Epidermal melanocyte (primary cell): ENCODE measurements at regions not wholly inside any gene's neighbourhood (a gene's known extent, or its start where the extent isn't known, plus 50 kb on each side); places are given as distances from the start of the nearest gene placed in this dataset.

Source experiments
- DNase-seq: peaks from one replicate; pipeline ENCODE4 v3.0.0; 2011; ENCODE audit warnings: low spot score; ENCODE audit not compliant: insufficient read length

GRCh38 chr3:76958861-76959260 lies 81.0 kb upstream of the ROBO2 start:
- DNase-seq, result no peak

GRCh38 chr3:76961284-76961683 lies 78.6 kb upstream of the ROBO2 start:
- no peak for DNase-seq

GRCh38 chr3:76965122-76965725 lies 74.7 kb upstream of the ROBO2 start:
- DNase-seq, result no peak

GRCh38 chr3:76969471-76969870 lies 70.4 kb upstream of the ROBO2 start:
- DNase-seq, result no peak

- no peak for DNase-seq
These were observed 69.8 kb upstream of the ROBO2 start for GRCh38 chr3:76969996-76970615.

- no peak for DNase-seq
These were observed 67.1 kb upstream of the ROBO2 start for GRCh38 chr3:76972624-76973296.

- no peak for DNase-seq
These were observed 62.9 kb upstream of the ROBO2 start for GRCh38 chr3:76976996-76977395.

GRCh38 chr3:76985645-76986044 lies 54.3 kb upstream of the ROBO2 start:
- DNase-seq, result no peak

GRCh38 chr3:76986876-76987474 lies 52.9 kb upstream of the ROBO2 start:
- no peak for DNase-seq
